Neural crest cell (in vitro differentiated cells): ENCODE measurements at regions not wholly inside any gene's neighbourhood (a gene's known extent, or its start where the extent isn't known, plus 50 kb on each side); places are given as distances from the start of the nearest gene placed in this dataset.

Experiments used
- DNase-seq: peaks from one replicate; pipeline ENCODE4 v3.0.0; 2021; ENCODE audit warnings: low read depth, mixed read lengths, low spot score
- H3K27ac Mint-ChIP-seq: one replicate; pipeline ENCODE4 v1.8.0; 2021; ENCODE audit warnings: mild to moderate bottlenecking, mixed read lengths; ENCODE audit not compliant: unreplicated experiment
- H3K27me3 Mint-ChIP-seq: 2 replicates; pipeline ENCODE4 v1.8.0; 2021; ENCODE audit warnings: low read depth, mild to moderate bottlenecking, mixed read lengths
- H3K36me3 Mint-ChIP-seq: 2 replicates; pipeline ENCODE4 v1.8.0; 2021; ENCODE audit warnings: low read depth, mild to moderate bottlenecking, mixed read lengths
- H3K4me1 Mint-ChIP-seq: 2 replicates; pipeline ENCODE4 v1.8.0; 2021; ENCODE audit warnings: mixed read lengths
- H3K4me3 Mint-ChIP-seq: one replicate; pipeline ENCODE4 v1.8.0; 2021; ENCODE audit warnings: mild to moderate bottlenecking, mixed read lengths
- H3K9me3 Mint-ChIP-seq: 2 replicates; pipeline ENCODE4 v1.8.0; 2021; ENCODE audit warnings: mixed read lengths
- CTCF ChIP-seq: fragments of 200-600 bp; sonication (generic); conservative IDR thresholded peaks from 2 replicates; pipeline ENCODE4 v1.5.0; 2021; ENCODE audit warnings: antibody characterized with exemption, mild to moderate bottlenecking

GRCh38 chr12:94761559-94761958, 111.2 kb upstream of the TMCC3 start:
- Mint-ChIP-seq H3K27ac (no peak overlapping the region), H3K9me3 (no peaks in the 10 kb centered on the region)
- no peak for TF ChIP-seq CTCF

GRCh38 chr12:94760786-94761185, 110.4 kb upstream of the TMCC3 start:
- Mint-ChIP-seq H3K36me3 (no peaks in the 10 kb centered on the region), H3K27ac (no peak overlapping the region)
- TF ChIP-seq CTCF = no peak

More at GRCh38 chr12:94761559-94761958, 111.2 kb upstream of the TMCC3 start:
- H3K36me3 Mint-ChIP-seq = no peaks in the 10 kb centered on the region
- no peaks in the 10 kb centered on the region for H3K27me3 Mint-ChIP-seq
- no peak overlapping the region for H3K4me3 Mint-ChIP-seq
- no peak for DNase-seq
- no peaks in the 10 kb centered on the region for H3K4me1 Mint-ChIP-seq

GRCh38 chr12:94756789-94757188, 106.4 kb upstream of the TMCC3 start:
- TF ChIP-seq CTCF = no peak
- Mint-ChIP-seq H3K4me1 (no peaks in the 10 kb centered on the region), H3K36me3 (no peaks in the 10 kb centered on the region), H3K27me3 (no peaks in the 10 kb centered on the region), H3K9me3 (no peaks in the 10 kb centered on the region), H3K27ac (no peak overlapping the region), H3K4me3 (no peak overlapping the region)
- DNase-seq = no peak

More at GRCh38 chr12:94760786-94761185, 110.4 kb upstream of the TMCC3 start:
- H3K9me3 Mint-ChIP-seq = no peaks in the 10 kb centered on the region
- no peaks in the 10 kb centered on the region for H3K4me1 Mint-ChIP-seq
- H3K27me3 Mint-ChIP-seq = no peaks in the 10 kb centered on the region
- H3K4me3 Mint-ChIP-seq = no peak overlapping the region
- DNase-seq = no peak

- Mint-ChIP-seq H3K4me1 (no peaks in the 10 kb centered on the region), H3K27ac (no peak overlapping the region), H3K9me3 (no peaks in the 10 kb centered on the region), H3K36me3 (no peaks in the 10 kb centered on the region), H3K4me3 (no peak overlapping the region), H3K27me3 (no peaks in the 10 kb centered on the region)
- DNase-seq = no peak
- no peak for TF ChIP-seq CTCF
These were observed 105.2 kb upstream of the TMCC3 start for GRCh38 chr12:94755598-94755997.

GRCh38 chr12:94754653-94755052, 104.3 kb upstream of the TMCC3 start:
- DNase-seq = no peak
- no peaks in the 10 kb centered on the region for H3K9me3 Mint-ChIP-seq
- no peaks in the 10 kb centered on the region for H3K36me3 Mint-ChIP-seq
- no peaks in the 10 kb centered on the region for H3K27me3 Mint-ChIP-seq
- H3K4me1 Mint-ChIP-seq = no peaks in the 10 kb centered on the region
- H3K4me3 Mint-ChIP-seq = no peak overlapping the region
- H3K27ac Mint-ChIP-seq = no peak overlapping the region
- peak; percentile 36 for TF ChIP-seq CTCF
